Activated CD4-positive, alpha-beta T cell treated with anti-CD3 and anti-CD28 coated beads, Interleukin-2, amount 50 U/mL, for 24 hours (primary cell): ENCODE measurements at regions not wholly inside any gene's neighbourhood (a gene's known extent, or its start where the extent isn't known, plus 50 kb on each side); places are given as distances from the start of the nearest gene placed in this dataset.

ENCODE experiments used
- DNase-seq, 2 donors: peaks; one replicate each; pipeline ENCODE4 v3.0.0-alpha.2; 2020; ENCODE audit warnings: low read depth in 1 of 2, low spot score in 1 of 2

DNA sequence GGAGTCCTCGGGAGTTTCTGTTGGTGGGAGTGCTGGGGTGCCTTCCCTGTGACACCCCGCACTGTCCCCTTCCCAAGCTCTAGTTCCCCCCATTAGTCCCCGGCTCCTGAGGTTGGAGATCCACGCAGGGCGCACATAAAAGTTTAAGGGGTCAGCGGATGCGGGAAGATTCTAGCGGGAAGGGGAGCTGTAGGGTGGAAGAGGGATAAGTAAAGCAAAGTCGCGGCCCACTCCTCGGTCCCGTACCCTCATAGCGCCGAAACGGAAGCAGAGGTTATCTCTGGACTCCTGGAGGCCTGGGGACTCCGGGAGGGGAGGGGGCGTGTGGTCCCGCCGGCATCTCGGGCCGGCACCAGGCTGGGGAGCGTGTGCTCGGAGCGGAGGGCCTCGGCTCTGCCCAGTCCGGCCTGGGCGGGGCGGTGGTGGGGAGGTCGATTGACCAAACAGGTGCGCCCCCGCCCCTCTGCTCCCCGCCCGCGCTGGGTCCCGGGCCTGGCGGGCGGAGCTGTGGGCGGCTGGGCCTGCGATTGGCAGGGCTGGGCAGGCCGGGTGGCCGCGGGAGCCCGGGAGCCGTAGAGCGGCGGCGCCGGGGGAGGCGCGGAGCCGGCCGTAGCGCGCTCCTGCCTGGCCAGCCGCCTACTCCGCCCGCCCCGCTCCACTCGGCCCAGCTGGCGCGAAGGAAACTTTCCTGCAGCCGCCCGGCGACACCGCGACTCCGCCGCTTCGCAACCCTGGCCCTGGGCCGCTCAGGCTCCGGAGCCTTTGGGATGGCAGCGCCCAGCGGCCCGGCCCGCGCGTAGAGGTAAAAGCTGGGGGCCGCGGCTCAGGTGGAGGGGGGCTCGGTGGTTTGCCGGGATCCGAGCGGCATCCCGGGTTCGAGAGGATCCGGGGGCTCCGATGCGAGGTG lies 52.2 kb upstream of the DAB2IP start:
- DNase-seq = no peak

DNA sequence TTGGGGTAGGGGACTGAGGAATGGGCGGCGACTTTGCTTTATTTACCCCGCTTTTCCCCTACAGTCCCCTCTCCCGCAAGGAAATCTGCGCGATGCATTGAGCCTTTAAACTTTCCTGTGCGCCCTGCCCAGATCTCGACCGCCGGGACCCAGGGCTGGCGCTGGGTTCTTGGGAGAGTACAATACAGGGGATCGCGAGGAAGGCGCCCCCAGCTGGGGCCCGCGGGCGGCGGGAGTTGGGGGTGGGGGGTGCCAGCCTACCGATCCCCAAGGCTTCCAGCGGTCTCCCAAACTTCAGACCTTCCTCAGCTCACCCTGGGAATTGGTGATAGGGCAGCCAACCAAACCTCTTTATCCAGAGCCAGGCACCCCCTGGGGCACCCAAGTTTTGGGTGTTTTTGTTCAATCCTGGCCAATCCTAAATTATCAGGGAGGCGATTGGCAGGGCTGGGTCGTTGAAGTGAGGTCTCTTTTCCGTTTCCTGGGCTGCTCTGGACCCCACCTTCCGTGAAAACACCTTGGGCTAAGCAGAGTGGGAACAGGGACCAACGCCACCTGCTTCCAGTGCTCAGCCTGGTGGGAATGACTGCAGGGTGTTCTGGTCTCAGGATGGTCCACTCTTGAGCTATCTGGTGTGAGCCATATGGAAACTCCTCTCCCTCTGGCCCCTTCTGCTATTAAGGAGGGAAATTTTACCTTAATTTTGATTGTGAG lies 51.4 kb upstream of the DAB2IP start:
- DNase-seq = no peak

DNA sequence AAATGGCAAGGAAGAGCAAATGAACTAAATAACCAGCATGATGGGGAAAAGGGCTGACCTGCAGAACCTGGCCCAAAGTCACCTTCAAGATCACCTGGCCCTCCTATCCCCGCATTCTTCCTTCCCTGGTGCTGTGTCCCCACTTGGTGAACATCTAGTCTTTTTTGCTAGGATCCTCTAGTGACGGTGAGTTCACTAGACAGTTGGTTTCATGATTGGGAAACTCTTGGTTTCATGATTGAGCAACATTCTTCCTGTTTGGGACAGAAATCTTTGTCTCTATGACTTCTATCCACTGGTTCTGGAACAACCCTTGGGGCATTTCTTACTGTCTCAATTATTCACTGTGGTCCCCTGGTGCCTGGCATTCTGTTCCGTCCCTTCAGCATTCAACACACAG lies 50.2 kb upstream of the DAB2IP start:
- DNase-seq = no peak
